HG03175 (cell line): ENCODE measurements at regions not wholly inside any gene's neighbourhood (a gene's known extent, or its start where the extent isn't known, plus 50 kb on each side); places are given as distances from the start of the nearest gene placed in this dataset.

Source experiments
- ATAC-seq: cut with Tn5 transposase; IDR thresholded peaks from one replicate; pipeline ENCODE4 v1.9.1; 2021; ENCODE audit warnings: mild to moderate bottlenecking, moderate library complexity; ENCODE audit not compliant: unreplicated experiment

- ATAC-seq: no peak
These were observed 430.4 kb upstream of the CDH5 start for GRCh38 chr16:65936096-65936495.

GRCh38 chr16:65934443-65934842 is 432.0 kb upstream of the CDH5 start:
- no peak for ATAC-seq

- no peak for ATAC-seq
These were observed 432.8 kb upstream of the CDH5 start for GRCh38 chr16:65933703-65934102.

- ATAC-seq: no peak
These were observed 434.0 kb upstream of the CDH5 start for GRCh38 chr16:65932350-65933072.

GRCh38 chr16:65922923-65923322 is 443.6 kb upstream of the CDH5 start:
- no peak for ATAC-seq

GRCh38 chr16:65919986-65920376 is 446.5 kb upstream of the CDH5 start:
- no peak for ATAC-seq

GRCh38 chr16:65919145-65919985 is 447.1 kb upstream of the CDH5 start:
- ATAC-seq: no peak

GRCh38 chr16:65917466-65917865 is 449.0 kb upstream of the CDH5 start:
- ATAC-seq: no peak

GRCh38 chr16:65916995-65917394 is 449.5 kb upstream of the CDH5 start:
- no peak for ATAC-seq

- no peak for ATAC-seq
These were observed 456.2 kb upstream of the CDH5 start for GRCh38 chr16:65910291-65910690.

- no peak for ATAC-seq
These were observed 457.0 kb upstream of the CDH5 start for GRCh38 chr16:65909310-65910050.

GRCh38 chr16:65908568-65908967 is 457.9 kb upstream of the CDH5 start:
- ATAC-seq: no peak

GRCh38 chr16:65905331-65905730 is 461.2 kb upstream of the CDH5 start:
- ATAC-seq: no peak

GRCh38 chr16:65896448-65897153 is 469.9 kb upstream of the CDH5 start:
- ATAC-seq: no peak

GRCh38 chr16:65895906-65896305 is 470.6 kb upstream of the CDH5 start:
- ATAC-seq: no peak

GRCh38 chr16:65895486-65895885 is 471.0 kb upstream of the CDH5 start:
- ATAC-seq: no peak

- no peak for ATAC-seq
These were observed 476.3 kb upstream of the CDH5 start for GRCh38 chr16:65890203-65890602.

GRCh38 chr16:65889533-65889966 is 476.9 kb upstream of the CDH5 start:
- ATAC-seq: no peak

GRCh38 chr16:65888201-65888600 is 478.3 kb upstream of the CDH5 start:
- no peak for ATAC-seq

- no peak for ATAC-seq
These were observed 482.5 kb upstream of the CDH5 start for GRCh38 chr16:65884018-65884417.

GRCh38 chr16:65878347-65878746 is 488.1 kb upstream of the CDH5 start:
- ATAC-seq: no peak
